C4-2B (cell line): ENCODE measurements at regions not wholly inside any gene's neighbourhood (a gene's known extent, or its start where the extent isn't known, plus 50 kb on each side); places are given as distances from the start of the nearest gene placed in this dataset.

Source experiments
- CTCF ChIP-seq: fragments of 450-650 bp; conservative IDR thresholded peaks from 2 replicates; pipeline ENCODE4 v1.5.1; 2017; ENCODE audit warnings: mild to moderate bottlenecking
- ZFX ChIP-seq: fragments of 450-650 bp; IDR thresholded peaks from 2 replicates; pipeline ENCODE4 v1.6.1; 2017

DNA sequence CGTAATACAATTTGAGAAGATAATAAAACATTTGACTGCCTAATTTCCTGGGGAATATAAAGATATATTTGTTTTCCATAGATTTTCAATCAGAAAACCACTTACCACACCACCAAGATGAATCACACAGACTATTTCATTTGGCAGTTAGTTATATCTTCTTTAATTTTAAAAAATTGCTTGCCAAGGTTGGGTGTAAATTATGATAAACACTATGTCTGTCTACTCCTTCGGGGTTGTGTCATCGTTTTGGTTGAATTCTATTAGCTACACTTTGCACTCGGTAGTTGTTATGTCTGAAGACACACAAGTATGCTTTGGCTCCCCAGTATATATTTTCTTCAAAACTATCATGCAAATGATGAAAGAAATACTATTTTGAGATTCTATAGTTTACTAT is 594.8 kb upstream of the SEMA3D start:
- no peak for TF ChIP-seq CTCF
- TF ChIP-seq ZFX, result no peak
